HG03565 (cell line): ENCODE measurements at regions not wholly inside any gene's neighbourhood (a gene's known extent, or its start where the extent isn't known, plus 50 kb on each side); places are given as distances from the start of the nearest gene placed in this dataset.

ENCODE experiments used
- ATAC-seq: cut with Tn5 transposase; IDR thresholded peaks from one replicate; pipeline ENCODE4 v1.9.1; 2021; ENCODE audit warnings: mild to moderate bottlenecking, moderate library complexity; ENCODE audit not compliant: unreplicated experiment

- no peak for ATAC-seq
These were observed 56.9 kb upstream of the IVNS1ABP start for GRCh38 chr1:185373813-185374529.

DNA sequence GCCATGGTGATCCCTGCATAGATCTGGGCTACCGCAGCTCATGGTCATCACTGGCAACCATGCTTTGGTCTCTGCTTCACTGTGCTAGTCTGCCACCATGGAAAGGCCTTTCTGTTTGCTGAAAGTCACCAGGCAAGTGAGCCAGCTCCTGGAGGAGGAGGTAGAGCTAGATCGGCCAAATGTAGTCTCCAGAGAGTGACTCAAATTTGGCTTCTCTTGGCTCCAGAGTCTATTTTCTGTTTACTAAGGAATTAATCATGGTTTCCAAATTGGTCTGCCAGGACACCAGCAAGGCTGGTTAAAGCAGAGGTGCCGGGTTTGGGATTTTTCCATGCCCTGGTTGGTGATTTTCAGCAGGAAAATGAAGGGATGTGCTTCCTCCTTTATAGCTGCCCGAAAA is 52.7 kb upstream of the IVNS1ABP start:
- no peak for ATAC-seq

- no peak for ATAC-seq
These were observed 52.0 kb upstream of the IVNS1ABP start for GRCh38 chr1:185368913-185369491.

- no peak for ATAC-seq
These were observed 51.3 kb upstream of the IVNS1ABP start for GRCh38 chr1:185368313-185368855.

- ATAC-seq = no peak
These were observed 50.2 kb upstream of the IVNS1ABP start for GRCh38 chr1:185367218-185367617.
